ENCODE measurements at regions not wholly inside any gene's neighbourhood (a gene's known extent, or its start where the extent isn't known, plus 50 kb on each side); places are given as distances from the start of the nearest gene placed in this dataset.

- ChIA-PET POLR2A (ENCODE audit: low non-redundant PET) (interaction anchor here (0.6 kb wide), 1 partner anchor 1131 kb away, joined by 14 read pairs; no protein-coding TSS in a partner anchor), CTCF (no interaction called here)
- intact Hi-C loops (cut with micrococcal nuclease; ENCODE audit: unreplicated experiment) = no loop called here
Observed at GRCh38 chr13:33683376-33683775, 134.6 kb upstream of the RFC3 start.

GRCh38 chr13:33684874-33685273, 133.1 kb upstream of the RFC3 start:
- Histone ChIP-seq H3K36me3 (ENCODE audit: insufficient read depth, low read length, poor library complexity, severe bottlenecking) (no peaks in the 10 kb centered on the region), H3K4me3 (ENCODE audit: low read depth, low read length, poor library complexity, severe bottlenecking) (no peak overlapping the region), H3K27me3 (replicated peaks; ENCODE audit: insufficient read depth, low read depth, low read length, poor library complexity) (no peaks in the 10 kb centered on the region), H3K4me1 (ENCODE audit: insufficient read depth, low read length, poor library complexity, severe bottlenecking) (no peaks in the 10 kb centered on the region), H3K27ac (ENCODE audit: low read depth, low read length, poor library complexity, severe bottlenecking) (no peak overlapping the region), H3K9me3 (ENCODE audit: low read depth, low read length, poor library complexity, severe bottlenecking) (no peaks in the 10 kb centered on the region)
- no TSS peak for BruUV-seq (replicated peaks)
- intact Hi-C loops (cut with micrococcal nuclease; ENCODE audit: unreplicated experiment) = no loop called here
- TF ChIP-seq CTCF (conservative IDR thresholded peaks at IDR 0.05; ENCODE audit: low read depth, low read length) (no peak), EZH2 (IDR thresholded peaks at IDR 0.05; ENCODE audit: borderline replicate concordance, low read depth, low read length, poor library complexity, severe bottlenecking) (no peak)
- CTCF ChIA-PET = no interaction called here
- POLR2A ChIA-PET (ENCODE audit: low non-redundant PET) = no interaction called here
- DNase-seq (ENCODE audit: low spot score) = no peak

More at GRCh38 chr13:33683376-33683775, 134.6 kb upstream of the RFC3 start:
- no peaks in the 10 kb centered on the region for H3K36me3 ChIP-seq (ENCODE audit: insufficient read depth, low read length, poor library complexity, severe bottlenecking)
- TF ChIP-seq CTCF (conservative IDR thresholded peaks at IDR 0.05; ENCODE audit: low read depth, low read length) (no peak), EZH2 (IDR thresholded peaks at IDR 0.05; ENCODE audit: borderline replicate concordance, low read depth, low read length, poor library complexity, severe bottlenecking) (no peak)
- DNase-seq (ENCODE audit: low spot score) = no peak
- H3K27me3 ChIP-seq (replicated peaks; ENCODE audit: insufficient read depth, low read depth, low read length, poor library complexity) = no peaks in the 10 kb centered on the region
- no peaks in the 10 kb centered on the region for H3K4me1 ChIP-seq (ENCODE audit: insufficient read depth, low read length, poor library complexity, severe bottlenecking)
- BruUV-seq (replicated peaks) = no TSS peak
- no peak overlapping the region for H3K4me3 ChIP-seq (ENCODE audit: low read depth, low read length, poor library complexity, severe bottlenecking)
- H3K27ac ChIP-seq (ENCODE audit: low read depth, low read length, poor library complexity, severe bottlenecking) = no peak overlapping the region
- H3K9me3 ChIP-seq (ENCODE audit: low read depth, low read length, poor library complexity, severe bottlenecking) = no peaks in the 10 kb centered on the region

GRCh38 chr13:33686772-33687480, 131.0 kb upstream of the RFC3 start:
- no TSS peak for BruUV-seq (replicated peaks)
- no peaks in the 10 kb centered on the region for H3K4me1 ChIP-seq (ENCODE audit: insufficient read depth, low read length, poor library complexity, severe bottlenecking)
- no peak overlapping the region for H3K4me3 ChIP-seq (ENCODE audit: low read depth, low read length, poor library complexity, severe bottlenecking)
- TF ChIP-seq CTCF (conservative IDR thresholded peaks at IDR 0.05; ENCODE audit: low read depth, low read length) = no peak
- TF ChIP-seq EZH2 (IDR thresholded peaks at IDR 0.05; ENCODE audit: borderline replicate concordance, low read depth, low read length, poor library complexity, severe bottlenecking) = no peak
- intact Hi-C loops (cut with micrococcal nuclease; ENCODE audit: unreplicated experiment) = no loop called here
- no peaks in the 10 kb centered on the region for H3K36me3 ChIP-seq (ENCODE audit: insufficient read depth, low read length, poor library complexity, severe bottlenecking)
- no peaks in the 10 kb centered on the region for H3K9me3 ChIP-seq (ENCODE audit: low read depth, low read length, poor library complexity, severe bottlenecking)
- DNase-seq (ENCODE audit: low spot score) = no peak
- no peak overlapping the region for H3K27ac ChIP-seq (ENCODE audit: low read depth, low read length, poor library complexity, severe bottlenecking)
- ChIA-PET CTCF (no interaction called here), POLR2A (ENCODE audit: low non-redundant PET) (no interaction called here)
- H3K27me3 ChIP-seq (replicated peaks; ENCODE audit: insufficient read depth, low read depth, low read length, poor library complexity) = no peaks in the 10 kb centered on the region
